MM.1S (cell line): ENCODE measurements at regions not wholly inside any gene's neighbourhood (a gene's known extent, or its start where the extent isn't known, plus 50 kb on each side); places are given as distances from the start of the nearest gene placed in this dataset.

Source experiments
- DNase-seq: peaks from one replicate; pipeline ENCODE4 v3.0.0-alpha.2; 2015
- H2AFZ ChIP-seq: fragments of 300-600 bp; sonication (generic); 2 replicates; pipeline ENCODE4 v1.6.0; 2016; ENCODE audit warnings: antibody characterized with exemption, low read length
- H3F3A ChIP-seq: fragments of 300-600 bp; sonication (generic); 2 replicates; pipeline ENCODE4 v1.6.1; 2016; ENCODE audit warnings: mild to moderate bottlenecking, antibody characterized with exemption, low read length, moderate library complexity, mixed read lengths; ENCODE audit not compliant: insufficient read depth
- H3K27ac ChIP-seq: fragments of 300-600 bp; sonication (generic); 2 replicates; pipeline ENCODE4 v1.5.1; 2016; ENCODE audit warnings: mild to moderate bottlenecking, low read length
- H3K27me3 ChIP-seq: fragments of 300-600 bp; sonication (generic); replicated peaks from 2 replicates; pipeline ENCODE4 v1.6.0; 2016; ENCODE audit warnings: low read length; ENCODE audit not compliant: insufficient read depth
- H3K36me3 ChIP-seq: fragments of 300-600 bp; sonication (generic); replicated peaks from 2 replicates; pipeline ENCODE4 v1.6.1; 2016; ENCODE audit warnings: mild to moderate bottlenecking, low read length, mixed read lengths; ENCODE audit not compliant: insufficient read depth
- H3K4me1 ChIP-seq: fragments of 300-600 bp; sonication (generic); 2 replicates; pipeline ENCODE4 v1.6.1; 2016; ENCODE audit warnings: low read length, mixed read lengths
- H3K4me2 ChIP-seq: fragments of 300-600 bp; sonication (generic); 2 replicates; pipeline ENCODE4 v1.6.0; 2016; ENCODE audit warnings: low read depth, low read length
- H3K4me3 ChIP-seq: fragments of 300-600 bp; sonication (generic); 2 replicates; pipeline ENCODE4 v1.5.1; 2016; ENCODE audit warnings: low read length, mixed read lengths
- H3K79me2 ChIP-seq: fragments of 300-600 bp; sonication (generic); 2 replicates; pipeline ENCODE4 v1.6.1; 2016; ENCODE audit warnings: mixed run types, low read length, mixed read lengths
- H3K9ac ChIP-seq: fragments of 300-600 bp; sonication (generic); 2 replicates; pipeline ENCODE4 v1.6.1; 2016; ENCODE audit warnings: low read length, mixed read lengths
- H3K9me2 ChIP-seq: fragments of 300-600 bp; sonication (generic); replicated peaks from 2 replicates; pipeline ENCODE4 v1.6.1; 2016; ENCODE audit warnings: mild to moderate bottlenecking, low read length, mixed read lengths; ENCODE audit not compliant: insufficient read depth
- H3K9me3 ChIP-seq: fragments of 300-600 bp; sonication (generic); replicated peaks from 2 replicates; pipeline ENCODE4 v1.6.1; 2016; ENCODE audit warnings: mild to moderate bottlenecking, low read length, mixed read lengths; ENCODE audit not compliant: insufficient read depth
- H4K20me1 ChIP-seq: fragments of 300-600 bp; sonication (generic); 2 replicates; pipeline ENCODE4 v1.6.1; 2016; ENCODE audit warnings: mild to moderate bottlenecking, low read length, moderate library complexity, mixed read lengths; ENCODE audit not compliant: insufficient read depth
- CTCF ChIP-seq: fragments of 300-600 bp; sonication (generic); IDR thresholded peaks from 2 replicates; pipeline ENCODE4 v1.5.1; 2016; ENCODE audit warnings: antibody characterized with exemption, low read length, mixed read lengths
- EZH2 ChIP-seq: fragments of 300-600 bp; sonication (generic); optimal IDR thresholded peaks from 2 replicates; pipeline ENCODE3; 2017; ENCODE audit warnings: low read depth, mild to moderate bottlenecking, antibody characterized with exemption, low read length, mixed read lengths
- EZH2phosphoT487 ChIP-seq: fragments of 300-600 bp; sonication (generic); IDR thresholded peaks from 2 replicates; pipeline ENCODE4 v1.6.1; 2018; ENCODE audit warnings: antibody characterized with exemption, low read length

GRCh38 chr18:45251236-45251635 lies 364.0 kb upstream of the SLC14A2 start:
- no peaks in the 10 kb centered on the region for H3K27me3 ChIP-seq
- H3K9me2 ChIP-seq: no peaks in the 10 kb centered on the region
- no peaks in the 10 kb centered on the region for H3K79me2 ChIP-seq
- H3K4me2 ChIP-seq: no peak overlapping the region
- DNase-seq: no peak
- no peaks in the 10 kb centered on the region for H3K4me1 ChIP-seq
- no peaks in the 10 kb centered on the region for H4K20me1 ChIP-seq
- no peak for TF ChIP-seq EZH2phosphoT487
- no peak for TF ChIP-seq CTCF
- TF ChIP-seq EZH2: no peak
- H3K9me3 ChIP-seq: no peaks in the 10 kb centered on the region
- H3K27ac ChIP-seq: no peak overlapping the region
- no peak overlapping the region for H3K4me3 ChIP-seq
- no peaks in the 10 kb centered on the region for H3F3A ChIP-seq
- H3K9ac ChIP-seq: no peak overlapping the region
- H3K36me3 ChIP-seq: no peaks in the 10 kb centered on the region
- H2AFZ ChIP-seq: no peak overlapping the region

DNA sequence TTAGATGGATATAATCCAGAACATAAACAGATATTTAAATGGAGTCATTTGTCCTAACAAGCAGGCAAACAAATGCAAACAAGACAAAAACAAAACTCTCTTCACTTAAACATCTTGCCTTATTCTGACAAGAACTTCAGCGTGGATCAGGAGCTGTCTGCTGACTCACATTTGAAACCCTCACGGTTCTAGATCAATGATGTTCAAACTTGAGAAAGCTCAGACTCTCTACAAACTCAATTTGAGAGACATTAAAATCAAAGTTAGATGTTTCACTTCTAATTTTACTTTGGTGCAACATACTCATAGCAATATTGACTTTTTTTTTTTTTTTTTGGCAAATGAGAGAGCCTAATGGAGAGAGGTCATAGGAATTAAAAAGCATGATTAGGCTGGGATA lies 362.8 kb upstream of the SLC14A2 start:
- Histone ChIP-seq H3K27me3 (no peaks in the 10 kb centered on the region), H3K4me1 (no peaks in the 10 kb centered on the region), H3K9me2 (no peaks in the 10 kb centered on the region), H3K79me2 (no peaks in the 10 kb centered on the region), H3K4me3 (no peak overlapping the region), H3F3A (no peaks in the 10 kb centered on the region), H3K9me3 (no peaks in the 10 kb centered on the region), H3K27ac (no peak overlapping the region), H4K20me1 (no peaks in the 10 kb centered on the region), H3K36me3 (no peaks in the 10 kb centered on the region), H3K9ac (no peak overlapping the region), H3K4me2 (no peak overlapping the region), H2AFZ (no peak overlapping the region)
- no peak for DNase-seq
- TF ChIP-seq EZH2: no peak
- TF ChIP-seq CTCF: no peak
- TF ChIP-seq EZH2phosphoT487: no peak

DNA sequence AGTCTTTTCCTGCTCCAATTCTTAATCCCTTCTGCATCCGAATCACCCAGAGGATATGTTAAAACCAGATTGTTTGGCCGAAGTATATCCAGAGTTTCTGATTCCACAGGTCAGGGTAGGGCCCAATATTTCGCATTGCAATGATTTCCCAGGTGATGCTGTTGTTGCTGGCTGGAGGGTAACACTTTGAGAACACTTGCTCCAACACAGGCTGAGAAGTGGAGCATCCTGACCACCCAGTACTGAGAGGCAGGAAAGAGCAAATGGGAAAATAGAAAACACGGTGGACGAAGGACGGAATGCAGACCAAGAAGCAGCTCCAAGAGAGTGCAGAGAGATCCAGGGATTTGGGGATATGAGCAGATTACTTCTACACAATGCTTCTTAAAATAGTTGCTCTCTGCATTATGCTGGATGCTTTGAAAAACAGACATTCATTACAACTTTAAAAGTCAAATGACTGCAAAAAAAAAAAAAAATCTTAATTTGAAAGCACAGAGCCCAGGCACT lies 362.2 kb upstream of the SLC14A2 start:
- Histone ChIP-seq H3K27me3 (no peaks in the 10 kb centered on the region), H4K20me1 (no peaks in the 10 kb centered on the region), H3K36me3 (no peaks in the 10 kb centered on the region)

More for the DNA sequence above, 362.2 kb upstream of the SLC14A2 start:
- no peak overlapping the region for H3K4me3 ChIP-seq
- DNase-seq: no peak
- H3K4me1 ChIP-seq: no peaks in the 10 kb centered on the region
- H3F3A ChIP-seq: no peaks in the 10 kb centered on the region
- no peak overlapping the region for H3K9ac ChIP-seq
- H3K4me2 ChIP-seq: no peak overlapping the region
- no peaks in the 10 kb centered on the region for H3K9me3 ChIP-seq
- TF ChIP-seq CTCF: no peak
- TF ChIP-seq EZH2: no peak
- no peak for TF ChIP-seq EZH2phosphoT487
- H3K27ac ChIP-seq: no peak overlapping the region
- no peaks in the 10 kb centered on the region for H3K79me2 ChIP-seq
- H2AFZ ChIP-seq: no peak overlapping the region
- H3K9me2 ChIP-seq: no peaks in the 10 kb centered on the region
